ENCODE measurements at regions not wholly inside any gene's neighbourhood (a gene's known extent, or its start where the extent isn't known, plus 50 kb on each side); places are given as distances from the start of the nearest gene placed in this dataset.
"Not testable (repeated sequence)": the region's sequence is repeated elsewhere in the genome, so short reads cannot be mapped to it uniquely, and the experiment has no call there.

GRCh38 chr6:90463359-90463758 lies 123.5 kb downstream of the MAP3K7 start:
- no peak for DNase-seq

- DNase-seq = no peak
Observed at GRCh38 chr6:90462102-90462501, 124.8 kb downstream of the MAP3K7 start.

- DNase-seq = no peak
Observed at GRCh38 chr6:90461383-90461782, 125.5 kb downstream of the MAP3K7 start.

GRCh38 chr6:90460051-90460450 lies 126.8 kb downstream of the MAP3K7 start:
- no peak for DNase-seq

- DNase-seq = no peak
Observed at GRCh38 chr6:90459225-90459758, 127.6 kb downstream of the MAP3K7 start.

GRCh38 chr6:90458353-90459224 lies 128.3 kb downstream of the MAP3K7 start:
- DNase-seq = peak; percentile 58

- DNase-seq = no peak
Observed at GRCh38 chr6:90457867-90458259, 129.0 kb downstream of the MAP3K7 start.

- DNase-seq = not testable (repeated sequence)
Observed at GRCh38 chr6:90456997-90457866, 129.6 kb downstream of the MAP3K7 start.

- no peak for DNase-seq
Observed at GRCh38 chr6:90456001-90456400, 130.9 kb downstream of the MAP3K7 start.

- DNase-seq = no peak
Observed at GRCh38 chr6:90454836-90455427, 131.9 kb downstream of the MAP3K7 start.

GRCh38 chr6:90450268-90450953 lies 136.5 kb downstream of the MAP3K7 start:
- no peak for DNase-seq

GRCh38 chr6:90449311-90449710 lies 137.6 kb downstream of the MAP3K7 start:
- no peak for DNase-seq

- no peak for DNase-seq
Observed at GRCh38 chr6:90448836-90449235, 138.0 kb downstream of the MAP3K7 start.

GRCh38 chr6:90446164-90446563 lies 140.7 kb downstream of the MAP3K7 start:
- no peak for DNase-seq

- no peak for DNase-seq
Observed at GRCh38 chr6:90445533-90446108, 141.3 kb downstream of the MAP3K7 start.

GRCh38 chr6:90444160-90444714 lies 142.6 kb downstream of the MAP3K7 start:
- no peak for DNase-seq

- DNase-seq = no peak
Observed at GRCh38 chr6:90442366-90442765, 144.5 kb downstream of the MAP3K7 start.

GRCh38 chr6:90440586-90441283 lies 144.1 kb upstream of the BACH2 start:
- DNase-seq = no peak

GRCh38 chr6:90439586-90439985 lies 142.9 kb upstream of the BACH2 start:
- DNase-seq = no peak

GRCh38 chr6:90436403-90436802 lies 139.8 kb upstream of the BACH2 start:
- DNase-seq = no peak

GRCh38 chr6:90435207-90435899 lies 138.7 kb upstream of the BACH2 start:
- no peak for DNase-seq
